ENCODE measurements at regions not wholly inside any gene's neighbourhood (a gene's known extent, or its start where the extent isn't known, plus 50 kb on each side); places are given as distances from the start of the nearest gene placed in this dataset.

DNA sequence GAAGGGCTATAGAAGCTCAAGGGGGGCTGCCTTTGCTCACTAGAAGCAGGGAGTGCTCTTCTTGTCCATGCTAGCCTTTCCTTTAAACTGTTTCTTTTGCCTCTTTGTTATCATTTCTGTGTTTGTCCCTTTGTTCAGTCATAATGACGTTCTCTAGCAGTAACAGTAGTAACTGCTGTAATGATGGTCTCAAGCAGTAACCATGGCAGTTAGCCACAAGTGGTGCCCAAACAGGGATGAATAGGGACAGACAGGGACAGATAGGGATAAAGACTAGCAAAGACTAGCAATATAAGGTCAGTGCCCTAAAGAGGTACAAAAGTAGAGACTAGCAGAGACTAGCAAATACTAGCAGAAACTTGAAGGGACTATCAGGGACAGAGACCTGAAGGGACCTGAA is 869.0 kb upstream of the PRR20A start:
- Mint-ChIP-seq H3K36me3 (ENCODE audit: low read depth) (no peaks in the 10 kb centered on the region), H3K4me1 (no peaks in the 10 kb centered on the region), H3K9me3 (no peaks in the 10 kb centered on the region), H3K27ac (ENCODE audit: unreplicated experiment) (no peak overlapping the region), H3K27me3 (ENCODE audit: low read depth) (no peaks in the 10 kb centered on the region), H3K4me3 (no peak overlapping the region)
- no peak for DNase-seq (ENCODE audit: low read depth, low spot score)
- TF ChIP-seq, protein P1, sequence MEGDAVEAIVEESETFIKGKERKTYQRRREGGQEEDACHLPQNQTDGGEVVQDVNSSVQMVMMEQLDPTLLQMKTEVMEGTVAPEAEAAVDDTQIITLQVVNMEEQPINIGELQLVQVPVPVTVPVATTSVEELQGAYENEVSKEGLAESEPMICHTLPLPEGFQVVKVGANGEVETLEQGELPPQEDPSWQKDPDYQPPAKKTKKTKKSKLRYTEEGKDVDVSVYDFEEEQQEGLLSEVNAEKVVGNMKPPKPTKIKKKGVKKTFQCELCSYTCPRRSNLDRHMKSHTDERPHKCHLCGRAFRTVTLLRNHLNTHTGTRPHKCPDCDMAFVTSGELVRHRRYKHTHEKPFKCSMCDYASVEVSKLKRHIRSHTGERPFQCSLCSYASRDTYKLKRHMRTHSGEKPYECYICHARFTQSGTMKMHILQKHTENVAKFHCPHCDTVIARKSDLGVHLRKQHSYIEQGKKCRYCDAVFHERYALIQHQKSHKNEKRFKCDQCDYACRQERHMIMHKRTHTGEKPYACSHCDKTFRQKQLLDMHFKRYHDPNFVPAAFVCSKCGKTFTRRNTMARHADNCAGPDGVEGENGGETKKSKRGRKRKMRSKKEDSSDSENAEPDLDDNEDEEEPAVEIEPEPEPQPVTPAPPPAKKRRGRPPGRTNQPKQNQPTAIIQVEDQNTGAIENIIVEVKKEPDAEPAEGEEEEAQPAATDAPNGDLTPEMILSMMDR (conservative IDR thresholded peaks at IDR 0.05): no peak

DNA sequence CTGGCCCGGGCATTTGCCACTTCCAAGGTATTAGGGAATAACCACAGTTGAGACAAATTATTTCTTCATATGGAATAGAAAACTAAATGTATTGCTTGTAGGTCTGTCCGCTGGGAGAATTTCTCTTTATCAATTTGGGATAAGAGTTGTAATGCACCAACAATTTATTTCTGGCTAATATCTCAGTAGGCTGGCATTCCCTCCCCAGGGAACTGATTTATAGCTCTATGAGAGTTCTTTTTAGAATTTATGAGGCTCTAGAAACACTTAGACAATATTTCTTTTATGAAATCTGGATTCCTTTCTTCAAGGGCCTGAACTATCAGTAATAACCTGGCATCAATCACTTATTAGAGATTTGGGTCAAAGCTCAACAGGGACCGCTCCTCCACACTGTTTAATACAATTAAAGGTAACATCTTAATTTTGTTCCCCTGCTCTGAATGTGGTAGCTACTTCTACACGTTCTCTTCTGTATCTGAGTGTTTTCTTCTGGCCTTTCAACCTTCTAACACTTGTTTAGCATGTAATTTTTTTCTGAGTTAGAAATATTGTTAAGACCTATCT is 857.4 kb upstream of the PRR20A start:
- Mint-ChIP-seq H3K4me3 (no peak overlapping the region), H3K36me3 (ENCODE audit: low read depth) (no peaks in the 10 kb centered on the region), H3K27ac (ENCODE audit: unreplicated experiment) (no peak overlapping the region), H3K27me3 (ENCODE audit: low read depth) (no peaks in the 10 kb centered on the region), H3K4me1 (no peaks in the 10 kb centered on the region), H3K9me3 (peaks cover 5% of the 10 kb centered on the region)
- no peak for DNase-seq (ENCODE audit: low read depth, low spot score)
- TF ChIP-seq, protein P1 (conservative IDR thresholded peaks at IDR 0.05): no peak

DNA sequence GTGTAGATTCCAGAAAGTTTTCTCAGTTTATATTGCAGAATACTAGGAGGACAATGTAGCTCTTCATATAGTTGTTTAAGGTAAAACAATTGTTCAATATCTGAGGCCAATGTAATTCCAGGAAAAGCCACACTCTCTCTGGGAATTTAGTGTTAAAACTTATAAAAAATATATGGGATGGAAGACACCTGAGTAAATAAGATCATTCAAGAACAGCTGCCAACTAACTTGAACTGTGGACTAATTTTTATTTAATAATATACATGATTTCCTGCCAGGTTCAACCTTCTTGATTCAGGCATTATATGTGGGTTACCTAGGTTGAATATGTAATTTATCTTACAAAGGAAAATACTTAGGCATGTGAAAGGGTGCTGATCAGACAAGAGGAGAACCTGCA is 841.1 kb upstream of the PRR20A start:
- TF ChIP-seq, protein P1 (conservative IDR thresholded peaks at IDR 0.05): no peak
- Mint-ChIP-seq H3K27ac (ENCODE audit: unreplicated experiment) (no peak overlapping the region), H3K9me3 (no peaks in the 10 kb centered on the region), H3K27me3 (ENCODE audit: low read depth) (no peaks in the 10 kb centered on the region), H3K36me3 (ENCODE audit: low read depth) (no peaks in the 10 kb centered on the region), H3K4me1 (no peaks in the 10 kb centered on the region), H3K4me3 (no peak overlapping the region)
- DNase-seq (ENCODE audit: low read depth, low spot score): no peak

DNA sequence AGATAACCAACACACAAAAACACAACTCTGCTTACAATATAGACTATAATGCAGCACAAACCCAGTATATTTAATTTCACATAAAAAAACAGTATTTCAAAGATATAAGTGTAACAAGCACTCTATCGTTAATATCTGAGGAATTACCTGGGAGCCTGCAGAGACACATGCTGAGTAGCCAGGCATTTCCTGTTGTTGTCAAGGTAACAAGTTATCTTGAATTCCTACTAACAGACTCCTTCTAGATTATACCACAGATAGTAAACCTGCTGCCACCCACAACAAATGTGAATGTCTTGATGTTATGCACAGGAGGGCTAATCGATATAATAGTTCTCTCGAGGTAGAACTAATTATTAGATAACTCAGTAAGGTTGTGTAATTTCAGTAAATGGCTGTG is 826.0 kb upstream of the PRR20A start:
- no peak for DNase-seq (ENCODE audit: low read depth, low spot score)
- H3K36me3 Mint-ChIP-seq (ENCODE audit: low read depth): no peaks in the 10 kb centered on the region

DNA sequence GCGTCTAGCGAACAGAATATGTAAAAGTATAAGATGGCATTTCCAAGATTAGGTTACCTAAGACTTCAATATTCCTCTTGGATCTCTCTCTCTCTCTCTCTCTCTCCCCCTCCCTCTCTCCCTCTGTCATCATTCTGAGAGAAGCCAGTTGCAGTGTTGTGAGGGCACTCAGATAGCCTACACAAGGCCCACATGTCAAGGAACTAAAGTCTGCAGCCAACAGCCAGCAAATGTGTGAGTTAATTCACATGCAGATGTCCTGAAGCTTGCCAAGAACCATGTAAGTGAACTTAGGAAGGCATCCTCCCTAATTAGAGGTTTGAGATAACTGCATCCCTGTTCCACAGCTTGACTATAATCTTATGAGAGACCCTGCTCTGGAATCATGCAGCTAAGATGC is 822.9 kb upstream of the PRR20A start:
- Mint-ChIP-seq H3K4me3 (no peak overlapping the region), H3K9me3 (no peaks in the 10 kb centered on the region), H3K4me1 (no peaks in the 10 kb centered on the region), H3K27me3 (ENCODE audit: low read depth) (no peaks in the 10 kb centered on the region), H3K36me3 (ENCODE audit: low read depth) (no peaks in the 10 kb centered on the region), H3K27ac (ENCODE audit: unreplicated experiment) (no peak overlapping the region)
- no peak for DNase-seq (ENCODE audit: low read depth, low spot score)
- TF ChIP-seq, protein P1 (conservative IDR thresholded peaks at IDR 0.05): no peak

More for the DNA sequence above, 826.0 kb upstream of the PRR20A start:
- Mint-ChIP-seq H3K27me3 (ENCODE audit: low read depth) (no peaks in the 10 kb centered on the region), H3K4me3 (no peak overlapping the region), H3K4me1 (no peaks in the 10 kb centered on the region), H3K9me3 (no peaks in the 10 kb centered on the region), H3K27ac (ENCODE audit: unreplicated experiment) (no peak overlapping the region)
- TF ChIP-seq, protein P1 (conservative IDR thresholded peaks at IDR 0.05): no peak

Measured in neural crest cell (in vitro differentiated cells).